SK-N-MC (cell line): ENCODE measurements at regions not wholly inside any gene's neighbourhood (a gene's known extent, or its start where the extent isn't known, plus 50 kb on each side); places are given as distances from the start of the nearest gene placed in this dataset.

Source experiments
- DNase-seq: peaks from one replicate; pipeline ENCODE4 v3.0.0-alpha.2; 2011; ENCODE audit warnings: low read depth, low spot score
- H3K27ac ChIP-seq: fragments of 200-600 bp; sonication (generic); 2 replicates; pipeline ENCODE4 v1.5.1; 2016; ENCODE audit warnings: mixed run types
- H3K36me3 ChIP-seq: fragments of 200-600 bp; sonication (generic); 2 replicates; pipeline ENCODE4 v1.6.1; 2017; ENCODE audit warnings: antibody characterized with exemption, low read length, mixed read lengths; ENCODE audit not compliant: insufficient read depth
- H3K4me3 ChIP-seq: fragments of 200-600 bp; sonication (generic); 2 replicates; pipeline ENCODE4 v1.5.1; 2016
- H3K9ac ChIP-seq: fragments of 200-600 bp; sonication (generic); 2 replicates; pipeline ENCODE4 v1.8.0; 2017; ENCODE audit warnings: mixed run types, mixed read lengths; ENCODE audit not compliant: insufficient read length
- H3K9me3 ChIP-seq: fragments of 200-600 bp; sonication (generic); 2 replicates; pipeline ENCODE4 v1.6.1; 2017; ENCODE audit warnings: low read depth, mild to moderate bottlenecking, antibody characterized with exemption, low read length, moderate library complexity, mixed read lengths
- EZH2 ChIP-seq: fragments of 200-600 bp; sonication (generic); IDR thresholded peaks from one replicate; pipeline ENCODE4 v1.6.1; 2017; ENCODE audit warnings: antibody characterized with exemption
- FOXP2 ChIP-seq: optimal IDR thresholded peaks from 2 replicates; pipeline ENCODE3; 2011; ENCODE audit warnings: mild to moderate bottlenecking, moderate library complexity; ENCODE audit not compliant: insufficient read depth; ENCODE audit errors: extremely low read length, control extremely low read depth
- POLR2AphosphoS5 ChIP-seq: IDR thresholded peaks from 2 replicates; pipeline ENCODE4 v1.6.1; 2012; ENCODE audit warnings: mild to moderate bottlenecking, low read depth, low read length, borderline replicate concordance

DNA sequence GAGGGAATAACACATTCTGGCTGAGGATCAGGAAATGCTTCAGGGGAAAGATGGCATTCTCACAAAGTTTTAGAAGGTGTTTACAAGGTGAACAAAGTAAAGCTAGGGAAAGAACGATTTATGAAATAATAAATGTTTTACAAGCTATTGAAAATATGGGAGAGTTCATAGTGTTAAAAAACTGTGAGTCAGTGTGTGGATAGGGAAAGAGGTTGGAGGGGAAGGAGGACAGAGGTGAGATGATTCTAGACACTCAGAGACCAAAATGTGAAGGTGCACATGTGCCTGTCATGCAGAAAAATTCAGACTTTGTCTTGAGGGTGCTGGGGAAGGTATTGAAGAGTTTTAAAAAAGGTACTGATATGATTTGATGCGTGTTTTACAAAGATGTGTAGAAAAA lies 476.1 kb downstream of the TDRD3 start:
- no peaks in the 10 kb centered on the region for H3K36me3 ChIP-seq
- no peak for DNase-seq
- TF ChIP-seq POLR2AphosphoS5: no peak
- TF ChIP-seq EZH2: no peak
- no peak for TF ChIP-seq FOXP2
- H3K9me3 ChIP-seq: no peaks in the 10 kb centered on the region
- no peak overlapping the region for H3K9ac ChIP-seq
- peak overlapping the region; percentile 30; the same call in 1 of the 2 replicates for H3K27ac ChIP-seq
- H3K4me3 ChIP-seq: peak overlapping the region; percentile 31; the same call in 1 of the 2 replicates

DNA sequence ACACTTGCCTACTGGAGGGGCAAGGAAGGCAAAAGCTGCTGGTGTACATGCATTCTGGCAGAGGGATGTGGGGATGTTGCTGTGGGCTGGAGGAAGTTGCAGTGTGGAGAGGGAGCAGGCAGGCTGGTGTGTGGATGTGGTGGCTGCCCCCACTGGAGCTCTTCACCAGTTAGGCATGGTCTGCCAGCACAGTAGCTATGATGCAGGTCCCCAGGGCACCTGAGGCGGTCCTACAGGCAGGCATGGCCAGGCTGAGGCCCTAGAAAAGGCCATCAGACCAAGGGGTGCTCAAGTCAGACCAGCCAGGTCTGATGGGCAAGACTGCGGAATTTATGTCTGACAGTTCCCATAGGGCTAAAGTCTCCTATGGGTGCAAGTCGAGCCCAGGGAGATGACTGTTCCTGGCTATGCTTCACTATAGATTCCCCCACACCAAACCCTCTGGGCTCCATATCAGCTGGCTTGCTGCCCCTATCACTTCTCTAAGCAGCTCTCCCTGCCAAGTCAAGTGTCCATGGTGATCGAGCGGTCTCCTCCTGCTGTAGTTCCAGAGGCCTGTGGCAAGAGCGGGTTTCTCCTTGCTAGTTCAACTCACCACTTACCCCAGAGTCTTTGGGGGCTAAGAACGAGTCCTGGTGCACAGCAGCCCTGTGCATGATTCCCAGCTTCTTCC lies 473.1 kb downstream of the TDRD3 start:
- Histone ChIP-seq H3K27ac (no peak overlapping the region), H3K9me3 (no peaks in the 10 kb centered on the region), H3K36me3 (no peaks in the 10 kb centered on the region), H3K9ac (no peak overlapping the region), H3K4me3 (no peak overlapping the region)
- no peak for DNase-seq
- TF ChIP-seq POLR2AphosphoS5: no peak
- TF ChIP-seq EZH2: no peak
- no peak for TF ChIP-seq FOXP2

DNA sequence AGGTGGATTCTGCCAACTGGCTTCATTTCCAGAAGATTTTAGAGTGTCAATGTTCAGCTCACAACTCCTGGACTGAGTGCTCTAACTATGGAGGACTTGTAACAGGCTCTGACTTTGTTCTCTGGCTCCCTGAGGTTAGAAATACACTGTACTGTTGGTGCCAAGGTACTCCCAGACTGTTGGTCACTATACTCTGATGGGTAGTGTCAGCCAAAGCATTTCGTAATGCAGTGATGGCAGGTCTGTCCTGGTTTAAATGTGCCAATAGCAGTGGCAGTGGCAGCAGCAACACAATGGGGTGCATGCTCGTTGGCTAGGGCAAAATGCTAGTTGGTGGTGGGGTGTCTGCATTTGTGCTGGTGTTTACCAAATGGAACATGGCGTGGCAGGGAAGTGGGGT lies 472.2 kb downstream of the TDRD3 start:
- Histone ChIP-seq H3K36me3 (no peaks in the 10 kb centered on the region), H3K4me3 (no peak overlapping the region), H3K9me3 (no peaks in the 10 kb centered on the region), H3K9ac (no peak overlapping the region), H3K27ac (no peak overlapping the region)
- DNase-seq: no peak
- TF ChIP-seq FOXP2 (no peak), EZH2 (no peak), POLR2AphosphoS5 (no peak)

DNA sequence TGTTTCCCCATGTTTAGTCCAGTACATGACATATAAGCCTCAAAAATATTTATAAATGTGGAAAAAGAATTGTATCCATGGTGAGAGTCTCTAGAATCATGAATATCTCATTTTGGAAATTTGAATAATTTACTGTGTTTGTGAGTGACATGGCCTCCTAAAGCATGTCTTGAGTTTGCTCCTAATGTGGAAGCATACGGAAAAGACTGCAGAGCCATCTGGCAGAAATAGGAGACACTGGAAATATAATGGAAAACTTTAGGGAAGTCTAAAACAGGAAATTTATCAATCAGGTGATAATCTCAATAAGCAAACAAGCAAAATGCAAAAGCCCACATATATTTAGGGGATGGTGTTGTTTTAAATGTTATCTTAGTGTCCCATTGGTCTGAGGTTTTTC lies 465.0 kb downstream of the TDRD3 start:
- Histone ChIP-seq H3K9me3 (no peaks in the 10 kb centered on the region; the same call in 1 of the 2 replicates), H3K9ac (no peak overlapping the region), H3K36me3 (no peaks in the 10 kb centered on the region), H3K27ac (no peak overlapping the region), H3K4me3 (no peak overlapping the region)
- no peak for DNase-seq
- no peak for TF ChIP-seq EZH2

DNA sequence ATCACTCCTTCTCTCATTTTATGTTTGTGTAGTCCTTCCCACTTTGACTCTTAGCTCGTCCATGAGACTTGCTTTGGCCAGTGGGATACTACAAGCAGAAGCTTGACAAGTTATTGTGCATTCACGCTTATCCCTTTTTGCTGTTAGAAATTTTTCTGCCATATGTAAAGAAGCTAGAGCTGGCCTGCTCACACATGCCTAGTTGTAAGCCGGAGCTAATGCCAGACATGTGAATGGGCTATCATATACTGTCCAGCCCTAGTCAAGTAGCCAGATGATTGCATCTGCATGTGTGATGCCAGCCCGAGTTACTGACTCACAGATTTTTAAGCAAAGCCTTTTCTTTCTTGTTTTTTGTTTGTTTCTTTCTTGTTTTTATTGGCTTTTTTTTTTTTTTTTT lies 460.7 kb downstream of the TDRD3 start:
- no peak overlapping the region for H3K4me3 ChIP-seq
- no peaks in the 10 kb centered on the region for H3K36me3 ChIP-seq
- no peaks in the 10 kb centered on the region for H3K9me3 ChIP-seq
- no peak overlapping the region for H3K9ac ChIP-seq
- no peak for DNase-seq
- TF ChIP-seq POLR2AphosphoS5 (no peak), FOXP2 (no peak), EZH2 (no peak)
- H3K27ac ChIP-seq: no peak overlapping the region

DNA sequence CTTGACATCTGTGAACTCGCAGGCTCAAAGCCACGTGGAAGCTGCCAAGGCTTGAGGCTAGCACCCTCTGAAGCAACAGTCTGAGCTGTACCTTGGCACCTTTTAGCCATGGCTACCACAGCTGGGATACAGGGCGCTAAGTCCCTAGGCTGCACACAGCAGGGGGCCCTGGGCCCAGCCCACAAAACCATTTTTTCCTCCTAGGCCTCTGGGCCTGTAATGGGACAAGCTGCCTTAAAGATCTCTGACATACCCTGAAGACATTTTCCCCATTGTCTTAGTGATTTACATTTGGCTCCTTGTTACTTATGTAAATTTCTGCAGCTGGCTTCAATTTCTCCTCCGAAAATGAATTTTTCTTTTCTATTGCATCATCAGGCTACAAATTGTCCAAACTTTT lies 455.9 kb downstream of the TDRD3 start:
- Histone ChIP-seq H3K9ac (no peak overlapping the region), H3K4me3 (no peak overlapping the region), H3K9me3 (no peaks in the 10 kb centered on the region), H3K36me3 (no peaks in the 10 kb centered on the region), H3K27ac (no peak overlapping the region)
- no peak for TF ChIP-seq FOXP2
- TF ChIP-seq EZH2: no peak
- no peak for TF ChIP-seq POLR2AphosphoS5
- DNase-seq: peak; percentile 12

DNA sequence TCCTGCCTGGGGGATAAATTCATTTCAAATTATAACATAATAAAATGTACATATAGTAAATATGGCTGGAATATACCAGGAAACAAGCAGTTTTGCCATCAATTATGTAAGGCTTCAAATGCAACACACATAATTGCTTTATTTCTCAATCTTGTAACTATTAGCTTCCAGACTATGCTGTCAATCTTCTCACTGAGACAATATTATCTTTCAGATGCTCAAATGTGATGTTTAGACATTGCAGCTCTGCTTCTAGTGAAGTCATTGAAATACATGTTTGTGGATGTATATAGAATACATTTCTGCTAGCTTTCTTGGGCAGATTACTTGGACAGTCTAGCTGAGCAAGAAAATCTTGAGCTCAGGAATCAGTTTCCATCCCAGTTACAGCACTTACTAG lies 454.4 kb downstream of the TDRD3 start:
- H3K36me3 ChIP-seq: no peaks in the 10 kb centered on the region
- H3K4me3 ChIP-seq: no peak overlapping the region
- no peaks in the 10 kb centered on the region for H3K9me3 ChIP-seq
- H3K9ac ChIP-seq: no peak overlapping the region
- H3K27ac ChIP-seq: no peak overlapping the region
- TF ChIP-seq EZH2 (no peak), FOXP2 (no peak), POLR2AphosphoS5 (no peak)
- no peak for DNase-seq

DNA sequence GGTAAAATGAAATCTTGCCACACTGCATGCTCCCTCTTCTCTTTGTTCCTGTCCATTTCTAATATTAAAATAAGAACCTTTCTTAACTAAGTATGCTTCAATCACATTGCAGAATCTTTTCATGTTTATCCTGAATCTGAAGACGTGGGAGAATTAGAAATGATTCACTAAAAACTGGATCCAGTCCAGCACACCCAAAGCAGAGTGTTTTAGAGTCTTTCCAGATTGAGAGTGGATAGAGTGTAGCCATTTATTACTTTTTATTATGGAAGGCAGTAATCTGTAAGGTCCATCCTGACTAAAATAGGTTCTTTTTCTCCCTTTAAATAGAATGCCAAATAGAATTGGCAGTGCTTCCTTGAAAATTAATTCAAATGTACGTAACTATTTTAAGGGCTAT lies 453.5 kb downstream of the TDRD3 start:
- Histone ChIP-seq H3K27ac (no peak overlapping the region), H3K4me3 (no peak overlapping the region), H3K9ac (no peak overlapping the region), H3K36me3 (no peaks in the 10 kb centered on the region), H3K9me3 (no peaks in the 10 kb centered on the region)
- no peak for DNase-seq
- TF ChIP-seq EZH2: no peak
- no peak for TF ChIP-seq FOXP2

DNA sequence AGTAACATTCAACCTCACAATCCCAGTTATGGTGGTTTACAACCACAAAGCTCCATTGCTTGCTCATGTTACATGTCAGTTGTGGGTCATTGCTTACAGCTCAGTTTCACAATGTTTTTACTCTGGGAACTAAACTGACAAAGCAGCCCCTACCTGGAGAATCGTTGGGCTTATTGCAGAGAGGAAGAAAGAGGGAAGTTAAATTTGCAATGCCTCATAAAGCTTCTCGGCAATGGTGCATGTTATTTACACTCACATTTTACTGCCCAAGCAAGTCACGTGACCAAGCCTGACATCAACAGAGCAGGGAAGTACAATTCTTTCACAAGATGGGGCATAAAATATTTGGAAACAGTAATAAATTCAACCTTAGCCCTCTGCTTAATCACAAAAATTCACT lies 441.6 kb downstream of the TDRD3 start:
- Histone ChIP-seq H3K4me3 (no peak overlapping the region), H3K9ac (no peak overlapping the region), H3K36me3 (no peaks in the 10 kb centered on the region), H3K9me3 (no peaks in the 10 kb centered on the region), H3K27ac (no peak overlapping the region)
- no peak for TF ChIP-seq POLR2AphosphoS5
- TF ChIP-seq EZH2: no peak
- TF ChIP-seq FOXP2: no peak
- DNase-seq: no peak
